Astrocyte (in vitro differentiated cells and primary cell): ENCODE measurements at regions not wholly inside any gene's neighbourhood (a gene's known extent, or its start where the extent isn't known, plus 50 kb on each side); places are given as distances from the start of the nearest gene placed in this dataset.

Experiments
- EZH2 ChIP-seq: IDR thresholded peaks from 2 replicates; pipeline ENCODE4 v1.6.1; 2012; ENCODE audit warnings: mild to moderate bottlenecking, low read length, inconsistent platforms; ENCODE audit not compliant: insufficient read depth
- TF ChIP-seq, protein P1 (sequence below): IDR thresholded peaks from 2 replicates; pipeline ENCODE4 v1.5.1; 2011; ENCODE audit warnings: low read depth, mild to moderate bottlenecking, inconsistent platforms, low read length, moderate library complexity; ENCODE audit not compliant: insufficient read depth

DNA sequence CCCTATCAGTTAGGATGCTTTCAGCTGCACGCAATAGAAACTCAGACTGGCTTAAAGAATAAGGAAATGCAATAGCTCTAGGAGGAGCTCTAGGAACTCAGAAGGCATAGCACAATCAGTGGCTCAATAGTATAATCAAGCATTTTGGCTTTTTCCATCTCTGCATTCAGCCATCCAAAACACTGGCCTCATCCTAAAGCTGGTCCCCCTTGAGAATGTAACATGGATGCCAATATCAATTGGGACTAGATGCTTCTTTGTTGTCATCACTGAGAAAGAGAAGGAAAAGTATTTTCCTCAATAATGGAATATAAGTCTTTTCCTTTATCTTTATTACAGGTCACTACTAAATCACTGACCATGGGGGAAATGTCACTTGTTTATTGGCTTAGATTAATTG is 509.5 kb downstream of the PLPP3 start:
- TF ChIP-seq EZH2: no peak
- TF ChIP-seq, protein P1, sequence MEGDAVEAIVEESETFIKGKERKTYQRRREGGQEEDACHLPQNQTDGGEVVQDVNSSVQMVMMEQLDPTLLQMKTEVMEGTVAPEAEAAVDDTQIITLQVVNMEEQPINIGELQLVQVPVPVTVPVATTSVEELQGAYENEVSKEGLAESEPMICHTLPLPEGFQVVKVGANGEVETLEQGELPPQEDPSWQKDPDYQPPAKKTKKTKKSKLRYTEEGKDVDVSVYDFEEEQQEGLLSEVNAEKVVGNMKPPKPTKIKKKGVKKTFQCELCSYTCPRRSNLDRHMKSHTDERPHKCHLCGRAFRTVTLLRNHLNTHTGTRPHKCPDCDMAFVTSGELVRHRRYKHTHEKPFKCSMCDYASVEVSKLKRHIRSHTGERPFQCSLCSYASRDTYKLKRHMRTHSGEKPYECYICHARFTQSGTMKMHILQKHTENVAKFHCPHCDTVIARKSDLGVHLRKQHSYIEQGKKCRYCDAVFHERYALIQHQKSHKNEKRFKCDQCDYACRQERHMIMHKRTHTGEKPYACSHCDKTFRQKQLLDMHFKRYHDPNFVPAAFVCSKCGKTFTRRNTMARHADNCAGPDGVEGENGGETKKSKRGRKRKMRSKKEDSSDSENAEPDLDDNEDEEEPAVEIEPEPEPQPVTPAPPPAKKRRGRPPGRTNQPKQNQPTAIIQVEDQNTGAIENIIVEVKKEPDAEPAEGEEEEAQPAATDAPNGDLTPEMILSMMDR: no peak
